ENCODE measurements at regions not wholly inside any gene's neighbourhood (a gene's known extent, or its start where the extent isn't known, plus 50 kb on each side); places are given as distances from the start of the nearest gene placed in this dataset.

DNA sequence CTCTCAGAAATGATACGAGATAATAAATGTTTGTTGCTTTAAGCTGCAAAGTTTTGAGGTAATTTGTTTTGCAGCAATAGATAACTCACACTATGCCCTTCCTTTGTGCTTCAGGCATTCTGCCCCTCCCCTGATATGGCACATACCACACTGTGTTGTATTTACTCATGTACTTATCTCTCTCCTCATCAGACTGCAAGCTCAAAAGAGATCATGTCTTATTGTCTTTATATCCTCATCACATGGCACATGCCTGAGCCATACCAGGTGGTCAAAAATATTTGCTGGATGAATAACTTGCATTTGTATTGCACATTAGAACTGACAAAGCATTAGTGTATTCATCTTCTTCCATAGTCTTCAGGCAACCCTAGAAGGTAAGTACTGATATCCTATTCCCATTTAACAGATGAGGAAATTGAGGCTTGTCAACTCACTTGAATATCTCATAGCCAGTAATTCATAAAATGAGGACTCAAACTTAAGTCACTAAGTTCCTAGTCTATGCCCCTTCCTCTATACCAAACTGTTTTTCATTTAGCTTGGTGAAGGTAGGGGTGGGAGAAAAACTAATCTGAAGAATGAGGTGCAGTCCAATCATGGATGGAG is 83.9 kb upstream of the EED start:
- Histone ChIP-seq H3K27ac (ENCODE audit: insufficient read depth, low read depth, low read length) (no peak overlapping the region), H3K4me2 (ENCODE audit: insufficient read depth, low read length) (no peak overlapping the region), H3K9me1 (replicated peaks; ENCODE audit: control insufficient read depth, extremely low read depth, insufficient read depth, low read length) (no peaks in the 10 kb centered on the region), H3K4me1 (ENCODE audit: control insufficient read depth, extremely low read depth, insufficient read depth, low read length) (peaks cover 8% of the 10 kb centered on the region), H3K36me3 (ENCODE audit: control insufficient read depth in 2 of 2, extremely low read depth in 1 of 2, insufficient read depth in 2 of 2, low read length in 2 of 2) (no peaks in the 10 kb centered on the region), H3K79me2 (ENCODE audit: control insufficient read depth, insufficient read depth, low read length) (no peaks in the 10 kb centered on the region), H4K20me1 (replicated peaks; ENCODE audit: control insufficient read depth, extremely low read depth, insufficient read depth, low read length) (no peaks in the 10 kb centered on the region), H3K9me3 (replicated peaks; ENCODE audit: control insufficient read depth, insufficient read depth, low read length) (no peaks in the 10 kb centered on the region), H3K9ac (replicated peaks; ENCODE audit: extremely low read depth, insufficient read depth, low read length) (no peak overlapping the region), H2AFZ (ENCODE audit: low read depth, low read length) (no peak overlapping the region), H3K27me3 (ENCODE audit: control insufficient read depth in 2 of 2, insufficient read depth in 2 of 2, low read length in 2 of 2) (no peaks in the 10 kb centered on the region), H3K4me3 (replicated peaks in 1 of 3; ENCODE audit: insufficient read depth in 1 of 3, low read depth in 1 of 3, low read length in 3 of 3) (no peak overlapping the region)
- peak; percentile 60 for TF ChIP-seq GATA2 (IDR thresholded peaks at IDR 0.05; ENCODE audit: insufficient read depth, insufficient read length, low read depth, low read length)
- TF ChIP-seq, protein P1, sequence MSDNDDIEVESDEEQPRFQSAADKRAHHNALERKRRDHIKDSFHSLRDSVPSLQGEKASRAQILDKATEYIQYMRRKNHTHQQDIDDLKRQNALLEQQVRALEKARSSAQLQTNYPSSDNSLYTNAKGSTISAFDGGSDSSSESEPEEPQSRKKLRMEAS (IDR thresholded peaks at IDR 0.05; ENCODE audit: insufficient read depth, insufficient read length) = no peak
- CTCF ChIA-PET = interaction anchor here (1.6 to 1.8 kb wide), 3 partner anchors 13 to 119 kb away, joined by 4 to 8 read pairs (median 5); no protein-coding TSS in a partner anchor
- no TSS peak for BruUV-seq (replicated peaks)
- POLR2A ChIA-PET = interaction anchor here (1.6 kb wide), 1 partner anchor 91 kb away, joined by 4 read pairs; the partner anchor contains the start of gene PICALM
- FAIRE-seq (peak; percentile 65), DNase-seq (ENCODE audit: low read depth, low spot score) (peak; percentile 31)
- intact Hi-C loops (cut with micrococcal nuclease) (no loop called here), dilution Hi-C loops (cut with MboI; ENCODE audit: extremely low pct_ligation_motif_present, low sequenced_read_pairs) (no loop called here)

DNA sequence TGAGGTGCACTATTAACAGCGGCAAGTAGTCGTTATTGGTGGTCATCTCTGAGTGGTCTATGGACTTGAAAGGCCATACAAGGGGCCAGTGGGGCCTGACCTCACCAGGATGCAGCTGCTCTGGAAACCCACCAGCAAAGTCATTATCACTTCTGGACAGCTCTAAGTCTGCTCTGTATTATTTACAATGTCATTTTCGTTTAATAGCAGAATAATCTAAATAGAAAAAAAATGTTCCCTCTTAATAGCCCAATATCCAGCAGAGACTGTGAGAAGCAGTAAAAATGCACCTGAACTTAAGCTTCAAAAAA is 85.0 kb upstream of the EED start:
- no peak for TF ChIP-seq POLR2AphosphoS5 (IDR thresholded peaks at IDR 0.05; ENCODE audit: insufficient read depth, low read depth, low read length)
- TF ChIP-seq POLR2A (IDR thresholded peaks at IDR 0.05; ENCODE audit: low read depth, low read length) = no peak
- TF ChIP-seq GATA2 (IDR thresholded peaks at IDR 0.05; ENCODE audit: insufficient read depth, insufficient read length, low read depth, low read length) = no peak
- TF ChIP-seq, protein P1 (IDR thresholded peaks at IDR 0.05; ENCODE audit: insufficient read depth, insufficient read length) = no peak
- no peak for TF ChIP-seq FOS (IDR thresholded peaks at IDR 0.05; ENCODE audit: borderline replicate concordance, insufficient read depth, low read length)
- TF ChIP-seq, protein P2, sequence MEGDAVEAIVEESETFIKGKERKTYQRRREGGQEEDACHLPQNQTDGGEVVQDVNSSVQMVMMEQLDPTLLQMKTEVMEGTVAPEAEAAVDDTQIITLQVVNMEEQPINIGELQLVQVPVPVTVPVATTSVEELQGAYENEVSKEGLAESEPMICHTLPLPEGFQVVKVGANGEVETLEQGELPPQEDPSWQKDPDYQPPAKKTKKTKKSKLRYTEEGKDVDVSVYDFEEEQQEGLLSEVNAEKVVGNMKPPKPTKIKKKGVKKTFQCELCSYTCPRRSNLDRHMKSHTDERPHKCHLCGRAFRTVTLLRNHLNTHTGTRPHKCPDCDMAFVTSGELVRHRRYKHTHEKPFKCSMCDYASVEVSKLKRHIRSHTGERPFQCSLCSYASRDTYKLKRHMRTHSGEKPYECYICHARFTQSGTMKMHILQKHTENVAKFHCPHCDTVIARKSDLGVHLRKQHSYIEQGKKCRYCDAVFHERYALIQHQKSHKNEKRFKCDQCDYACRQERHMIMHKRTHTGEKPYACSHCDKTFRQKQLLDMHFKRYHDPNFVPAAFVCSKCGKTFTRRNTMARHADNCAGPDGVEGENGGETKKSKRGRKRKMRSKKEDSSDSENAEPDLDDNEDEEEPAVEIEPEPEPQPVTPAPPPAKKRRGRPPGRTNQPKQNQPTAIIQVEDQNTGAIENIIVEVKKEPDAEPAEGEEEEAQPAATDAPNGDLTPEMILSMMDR (IDR thresholded peaks at IDR 0.05; ENCODE audit: extremely low read depth in 1 of 2, insufficient read depth in 1 of 2, low read depth in 1 of 2, low read length in 2 of 2) = no peak
- no peak for TF ChIP-seq MYC (IDR thresholded peaks at IDR 0.05; ENCODE audit: low read depth, low read length)
- no peak for TF ChIP-seq JUN (IDR thresholded peaks at IDR 0.05; ENCODE audit: borderline replicate concordance, insufficient read depth, insufficient read length, low read depth)
- no peak for TF ChIP-seq EZH2 (IDR thresholded peaks at IDR 0.05; ENCODE audit: borderline replicate concordance, low read depth, low read length, severe bottlenecking)
- Histone ChIP-seq H3K4me1 (ENCODE audit: control insufficient read depth, extremely low read depth, insufficient read depth, low read length) (peaks cover 8% of the 10 kb centered on the region), H3K9me3 (replicated peaks; ENCODE audit: control insufficient read depth, insufficient read depth, low read length) (no peaks in the 10 kb centered on the region), H3K4me3 (replicated peaks in 1 of 3; ENCODE audit: insufficient read depth in 1 of 3, low read depth in 1 of 3, low read length in 3 of 3) (no peak overlapping the region), H3K79me2 (ENCODE audit: control insufficient read depth, insufficient read depth, low read length) (no peaks in the 10 kb centered on the region), H3K9me1 (replicated peaks; ENCODE audit: control insufficient read depth, extremely low read depth, insufficient read depth, low read length) (no peaks in the 10 kb centered on the region), H3K27me3 (ENCODE audit: control insufficient read depth in 2 of 2, insufficient read depth in 2 of 2, low read length in 2 of 2) (no peaks in the 10 kb centered on the region), H4K20me1 (replicated peaks; ENCODE audit: control insufficient read depth, extremely low read depth, insufficient read depth, low read length) (no peaks in the 10 kb centered on the region), H3K9ac (replicated peaks; ENCODE audit: extremely low read depth, insufficient read depth, low read length) (no peak overlapping the region), H3K27ac (ENCODE audit: insufficient read depth, low read depth, low read length) (no peak overlapping the region), H2AFZ (ENCODE audit: low read depth, low read length) (no peak overlapping the region), H3K4me2 (ENCODE audit: insufficient read depth, low read length) (no peak overlapping the region), H3K36me3 (ENCODE audit: control insufficient read depth in 2 of 2, extremely low read depth in 1 of 2, insufficient read depth in 2 of 2, low read length in 2 of 2) (no peaks in the 10 kb centered on the region)
- FAIRE-seq (no peak), DNase-seq (ENCODE audit: low read depth, low spot score) (no peak)
- CTCF ChIA-PET = interaction anchor here (0.7 to 1.8 kb wide), 3 partner anchors 10 to 118 kb away, joined by 3 to 8 read pairs (median 4); no protein-coding TSS in a partner anchor
- intact Hi-C loops (cut with micrococcal nuclease) (no loop called here), dilution Hi-C loops (cut with MboI; ENCODE audit: extremely low pct_ligation_motif_present, low sequenced_read_pairs) (no loop called here)
- POLR2A ChIA-PET = no interaction called here
- BruUV-seq (replicated peaks) = no TSS peak

Data from endothelial cell of umbilical vein (primary cell).